Activated T-cell treated with anti-CD3 and anti-CD28 coated beads, Interleukin-2, amount 50 U/mL, for 48 hours (primary cell): ENCODE measurements at regions not wholly inside any gene's neighbourhood (a gene's known extent, or its start where the extent isn't known, plus 50 kb on each side); places are given as distances from the start of the nearest gene placed in this dataset.

Experiments
- DNase-seq, 2 experiments: peaks; one replicate each; pipeline ENCODE4 v3.0.0-alpha.2; 2020

DNA sequence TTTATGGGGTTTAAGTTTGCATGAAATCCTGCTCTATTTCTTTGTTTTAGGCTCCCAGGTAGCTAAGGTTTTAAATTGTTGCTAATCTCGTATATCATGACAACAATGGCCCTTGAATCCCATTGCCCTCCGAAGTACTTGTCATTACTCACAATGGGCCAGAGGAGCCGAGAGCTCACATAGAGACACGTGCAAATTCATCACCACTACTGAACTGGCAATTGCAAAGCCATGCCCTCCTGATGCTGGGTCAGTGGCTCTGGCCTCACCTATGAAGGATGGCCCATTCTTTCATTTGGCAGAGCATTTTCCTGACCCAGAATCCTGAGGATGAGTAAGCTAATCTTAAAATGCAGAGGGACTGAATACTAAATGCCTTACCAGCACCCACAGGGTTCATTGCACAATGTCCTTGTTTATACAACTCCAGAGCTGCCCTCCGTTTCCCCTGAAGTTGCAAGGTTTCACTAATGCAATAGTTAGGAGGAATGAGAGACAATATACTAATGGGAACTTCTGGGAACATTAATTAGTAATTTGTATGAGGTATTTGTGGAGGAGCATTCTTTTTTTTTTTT, 71.6 kb upstream of the GAREM1 start:
- DNase-seq, result no peak

DNA sequence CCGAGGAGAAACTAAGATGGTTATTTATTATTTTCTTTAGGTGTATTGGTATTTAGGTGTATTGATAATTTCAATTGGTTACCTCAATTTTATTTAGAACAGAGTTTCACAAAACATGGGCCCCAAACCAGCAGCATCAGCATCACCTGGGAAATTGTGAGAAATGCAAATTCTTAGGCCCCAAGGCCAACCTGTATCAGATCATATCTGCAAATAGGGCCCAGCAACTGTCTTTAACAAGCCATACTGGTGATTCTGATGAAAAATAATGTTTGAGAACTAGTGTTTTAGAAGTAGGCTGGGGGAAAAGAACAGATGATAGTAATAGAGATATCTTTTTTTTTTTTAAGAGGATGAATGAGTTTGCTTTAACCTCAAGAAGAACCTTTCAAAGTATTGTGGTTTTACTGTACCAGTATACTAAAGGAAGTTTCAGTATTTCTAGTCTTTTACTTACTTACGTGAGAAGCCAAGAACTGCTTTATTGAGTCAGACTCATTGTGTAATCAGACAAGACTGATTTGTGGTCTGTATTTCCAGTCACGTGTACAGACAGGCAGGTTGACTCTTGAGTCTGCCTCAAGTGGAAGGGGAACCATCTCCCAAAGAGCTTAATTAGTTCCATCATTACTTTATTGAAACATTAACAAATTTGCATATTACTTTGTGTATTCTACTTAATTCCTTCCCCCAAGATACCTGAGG, 60.4 kb upstream of the GAREM1 start:
- no peak for DNase-seq

DNA sequence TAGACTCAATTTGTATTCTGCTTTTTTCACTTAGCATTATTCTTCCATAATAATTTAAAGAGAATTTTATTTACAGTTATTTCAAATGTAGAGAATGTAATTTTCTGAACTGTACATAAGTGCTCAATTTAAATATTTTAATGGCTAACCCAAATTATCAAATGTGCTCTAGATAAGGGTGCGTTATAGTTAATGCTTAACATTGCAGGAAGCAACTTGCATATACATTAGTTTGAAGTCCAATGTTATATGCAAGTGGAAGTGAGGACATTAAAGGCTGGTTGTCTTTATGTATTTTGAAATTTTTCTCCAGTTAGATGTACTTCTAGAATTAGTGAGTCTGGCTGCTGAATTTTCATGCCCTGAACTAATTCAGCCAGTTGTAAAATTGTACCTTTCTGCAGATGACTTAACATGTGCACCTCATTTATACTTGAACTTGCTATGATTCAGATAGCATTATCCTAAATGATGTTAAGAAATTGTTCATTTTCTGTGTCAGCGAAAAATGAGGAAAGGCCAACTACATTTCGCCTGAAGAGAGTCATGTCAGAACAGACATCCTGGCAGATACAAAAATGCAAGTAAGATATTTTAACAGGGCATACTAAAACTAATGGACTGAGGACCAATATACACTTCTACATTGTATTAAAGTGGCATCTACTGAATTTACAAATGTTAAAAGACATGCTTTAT, 59.2 kb upstream of the GAREM1 start:
- no peak for DNase-seq

DNA sequence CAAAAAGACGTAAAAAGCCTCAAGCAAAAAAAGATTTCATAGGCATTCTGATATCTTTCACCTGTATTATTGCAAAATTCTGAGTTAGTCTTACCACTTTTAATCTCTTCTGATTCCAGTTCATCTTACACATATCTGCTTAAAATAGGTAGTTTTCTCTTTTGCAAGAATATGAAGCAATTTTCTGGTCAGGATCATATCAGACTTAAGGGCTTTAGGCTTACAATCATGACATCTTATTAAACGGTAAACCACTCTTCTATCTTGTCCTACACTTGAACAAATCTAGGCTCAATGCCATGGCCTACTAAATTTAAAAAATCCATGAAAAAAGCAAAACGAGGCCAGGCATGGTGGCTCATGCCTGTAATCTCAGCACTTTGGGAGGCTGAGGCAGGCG, 50.1 kb upstream of the GAREM1 start:
- no peak for DNase-seq
